Activated CD4-positive, alpha-beta T cell treated with anti-CD3 and anti-CD28 coated beads, Interleukin-2, Interleukin-6, amounts not matched to agents 100 ng/mL and 50 ng/mL, durations not matched to agents 16 hours and 8 hours (primary cell): ENCODE measurements at regions not wholly inside any gene's neighbourhood (a gene's known extent, or its start where the extent isn't known, plus 50 kb on each side); places are given as distances from the start of the nearest gene placed in this dataset.

Experiments
- DNase-seq: peaks from one replicate; pipeline ENCODE4 v3.0.0-alpha.2; 2020

DNA sequence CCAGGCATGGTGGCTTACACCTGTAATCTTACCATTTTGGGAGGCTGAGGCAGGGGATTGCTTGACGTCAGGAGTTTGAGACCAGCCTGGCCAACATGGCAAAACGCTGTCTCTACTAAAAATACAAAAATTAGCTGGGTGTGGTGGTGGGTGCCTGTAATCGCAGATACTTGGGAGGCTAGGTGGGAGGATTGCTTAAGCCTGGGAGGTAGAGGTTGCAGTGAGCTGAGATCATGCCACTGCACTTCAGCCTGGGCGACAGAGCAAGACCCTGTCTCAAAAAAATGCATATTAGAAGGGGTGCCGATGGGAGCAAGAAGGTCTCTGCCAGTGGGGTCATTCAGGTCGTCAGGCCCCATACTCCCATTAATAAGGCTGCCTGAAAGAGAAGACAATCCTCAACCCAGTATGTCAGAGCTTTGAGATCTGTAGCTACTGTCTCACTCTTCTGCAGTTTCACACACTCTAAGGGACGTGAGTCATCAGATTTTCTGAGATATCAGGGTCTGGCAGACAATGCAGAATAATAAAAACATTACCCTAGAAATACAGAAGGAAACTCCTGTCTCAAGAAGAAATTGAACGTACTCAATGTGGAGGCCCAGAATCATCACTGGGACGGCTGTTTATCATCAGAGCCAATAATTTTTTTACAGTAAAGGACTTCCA, 176.7 kb upstream of the FAT1 start:
- no peak for DNase-seq

DNA sequence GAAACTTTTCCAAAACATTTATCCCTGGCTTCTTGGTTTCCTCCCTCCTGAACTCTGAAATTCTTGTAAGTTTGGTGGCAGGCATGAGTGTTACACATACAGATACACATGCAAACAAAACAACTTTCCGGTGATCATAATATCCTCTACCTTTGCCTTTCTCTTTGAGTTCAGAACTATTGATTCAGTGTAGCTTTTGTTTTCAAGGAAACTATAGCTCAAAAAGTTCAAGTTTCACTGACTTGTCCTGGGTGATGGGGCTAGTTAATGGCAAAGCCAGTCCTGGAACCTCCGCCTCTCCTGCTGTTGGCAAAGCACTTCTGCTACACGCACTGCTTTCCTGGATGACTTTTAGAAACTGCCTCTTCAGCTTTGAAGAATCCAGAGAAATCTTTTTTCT, 177.3 kb upstream of the FAT1 start:
- DNase-seq, result no peak

DNA sequence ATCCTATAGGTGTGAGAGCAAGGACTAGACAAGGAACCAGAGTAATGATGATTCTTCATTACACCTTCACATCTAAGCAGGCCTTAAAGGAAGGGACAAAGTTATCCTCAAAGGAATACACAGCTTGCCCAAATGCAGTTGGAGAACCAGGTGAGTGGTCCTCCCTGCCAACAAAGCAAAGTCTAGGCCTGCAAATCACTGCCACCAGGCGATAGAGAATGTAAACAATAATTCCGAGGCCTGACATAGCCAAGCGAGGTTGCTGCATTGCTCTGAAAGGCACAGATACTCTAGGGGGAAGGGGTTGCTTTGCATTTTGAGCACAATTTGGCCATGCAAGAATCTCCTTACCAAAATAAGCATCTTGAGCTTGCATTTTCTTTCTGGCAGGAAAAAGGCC, 178.2 kb upstream of the FAT1 start:
- DNase-seq, result no peak

DNA sequence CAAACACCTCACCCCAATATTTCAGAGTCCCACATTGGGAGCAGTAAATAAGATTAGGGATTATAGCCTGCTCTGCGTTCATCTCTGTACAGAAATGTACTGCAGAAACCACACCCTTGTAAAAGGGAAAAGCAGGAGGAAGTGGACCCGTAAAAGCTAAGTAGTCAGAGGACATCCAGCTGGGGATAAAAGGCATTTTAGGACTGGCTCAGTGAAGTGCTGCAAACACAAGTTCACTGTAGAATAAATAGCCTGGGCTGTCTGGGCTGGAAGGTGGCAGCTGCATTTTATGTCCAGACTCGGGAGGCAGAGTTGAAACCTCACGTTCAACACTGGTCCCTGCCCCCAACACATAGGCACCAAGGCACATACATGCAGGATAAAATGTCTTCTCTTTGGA, 178.7 kb upstream of the FAT1 start:
- DNase-seq, result no peak

DNA sequence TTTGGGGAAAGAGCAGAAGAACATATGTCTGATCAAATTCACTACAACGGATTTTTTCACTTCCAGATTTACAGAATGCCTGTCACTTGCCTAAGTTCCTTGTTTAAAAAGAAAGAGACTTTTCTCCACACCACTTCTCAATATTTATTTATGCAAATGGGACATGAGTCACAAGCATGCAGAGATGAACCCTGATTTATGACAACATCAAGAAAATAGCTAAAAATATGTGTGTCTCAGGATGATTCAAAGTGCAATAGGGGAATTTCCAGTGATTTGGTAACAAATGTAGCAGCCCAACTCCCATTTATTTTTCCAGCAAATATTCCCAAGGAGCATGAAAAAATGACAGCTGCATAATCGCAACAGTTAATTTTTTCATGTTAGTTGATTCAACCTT, 180.4 kb upstream of the FAT1 start:
- DNase-seq, result no peak

DNA sequence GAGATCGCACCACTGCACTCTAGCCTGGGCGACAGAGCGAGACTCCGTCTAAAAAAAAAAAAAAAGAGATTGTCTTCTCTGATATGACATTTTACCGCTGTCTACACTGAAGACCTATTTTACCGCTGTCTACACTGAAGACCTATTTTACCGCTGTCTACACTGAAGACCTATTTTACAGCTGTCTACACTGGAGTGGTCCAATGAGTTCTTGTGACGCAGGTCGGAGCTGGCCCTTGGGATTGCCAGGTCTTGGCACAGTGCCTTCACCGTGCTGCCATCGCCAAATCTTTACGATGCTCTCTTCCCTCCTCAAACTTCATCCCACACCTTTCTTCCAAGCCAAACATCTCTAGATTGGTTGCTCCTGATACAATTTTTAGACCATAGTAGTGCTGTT, 183.1 kb upstream of the FAT1 start:
- DNase-seq, result no peak

DNA sequence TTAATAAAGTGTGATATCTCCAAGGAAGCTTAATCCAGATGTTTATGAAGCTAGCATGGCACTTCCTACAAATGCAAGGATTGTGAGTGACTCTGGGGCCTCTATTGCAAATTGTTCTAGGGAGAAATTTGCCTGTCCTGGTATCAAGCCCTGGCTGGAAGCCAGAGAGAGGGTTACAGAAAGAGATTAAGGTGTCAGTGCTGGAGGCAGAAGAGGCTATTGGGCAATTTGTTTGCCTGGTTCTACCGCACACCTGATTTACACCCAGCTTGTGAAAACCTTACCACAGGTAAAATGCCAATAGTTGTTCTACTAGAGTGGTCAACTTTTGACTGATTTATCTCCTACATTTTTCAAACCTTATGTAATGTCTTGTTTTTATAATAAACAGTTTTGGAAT, 186.7 kb upstream of the FAT1 start:
- no peak for DNase-seq

DNA sequence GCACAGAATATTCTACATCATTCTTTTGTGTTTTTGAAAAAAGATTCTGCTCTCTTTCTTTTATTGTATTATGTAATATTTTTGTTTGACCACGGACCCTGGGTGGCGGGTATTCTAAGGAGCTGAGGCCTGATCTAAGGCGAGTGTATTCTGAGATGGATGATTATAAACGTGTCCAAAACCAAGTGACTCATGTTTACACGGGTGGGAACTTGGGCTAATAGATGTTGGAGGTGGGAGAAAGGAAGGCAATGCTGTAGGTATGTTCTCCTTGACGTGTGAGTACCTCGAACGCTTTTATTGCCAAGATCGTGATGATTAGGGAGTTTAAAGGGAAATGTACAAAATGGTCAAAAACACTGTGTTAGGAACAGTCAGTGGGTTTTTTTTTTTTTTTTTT, 188.9 kb upstream of the FAT1 start:
- no peak for DNase-seq

DNA sequence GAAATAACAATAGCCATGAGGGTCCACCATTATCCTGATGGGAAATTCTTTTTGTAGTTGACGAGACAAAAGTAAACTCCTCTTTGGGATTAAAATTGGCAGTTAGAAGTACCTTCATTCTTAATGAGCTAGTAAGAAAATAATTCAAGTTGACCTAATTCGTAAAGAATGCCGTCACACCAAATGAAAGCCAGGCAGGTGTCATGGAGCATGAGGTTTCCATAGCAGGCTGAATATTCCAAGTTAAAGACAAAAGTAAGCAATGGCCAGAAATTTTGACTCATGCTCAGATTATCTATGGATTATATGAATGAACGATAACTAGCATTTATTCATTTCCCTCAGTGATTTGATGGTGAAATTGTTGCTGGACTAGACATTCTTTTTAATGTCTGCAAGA, 192.2 kb upstream of the FAT1 start:
- no peak for DNase-seq

DNA sequence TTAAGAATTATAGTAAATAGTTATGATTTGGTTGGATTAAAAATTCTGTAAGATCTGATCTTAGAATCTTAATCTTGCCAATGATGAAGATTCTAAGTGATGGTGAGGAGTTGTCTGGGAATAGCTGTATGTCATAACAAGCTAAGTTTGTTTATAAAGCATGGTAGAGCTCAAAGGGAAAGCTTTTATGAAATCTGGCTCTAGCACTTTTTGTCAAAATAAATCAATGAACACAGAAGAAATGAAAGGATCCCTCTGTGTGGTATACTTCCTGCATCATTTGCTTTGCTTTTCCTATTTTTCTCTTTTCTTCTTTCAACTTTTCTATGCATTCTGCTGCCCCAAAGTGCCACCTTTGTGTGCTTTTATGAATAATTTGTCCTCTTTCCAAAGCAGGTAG, 193.5 kb upstream of the FAT1 start:
- DNase-seq, result no peak

DNA sequence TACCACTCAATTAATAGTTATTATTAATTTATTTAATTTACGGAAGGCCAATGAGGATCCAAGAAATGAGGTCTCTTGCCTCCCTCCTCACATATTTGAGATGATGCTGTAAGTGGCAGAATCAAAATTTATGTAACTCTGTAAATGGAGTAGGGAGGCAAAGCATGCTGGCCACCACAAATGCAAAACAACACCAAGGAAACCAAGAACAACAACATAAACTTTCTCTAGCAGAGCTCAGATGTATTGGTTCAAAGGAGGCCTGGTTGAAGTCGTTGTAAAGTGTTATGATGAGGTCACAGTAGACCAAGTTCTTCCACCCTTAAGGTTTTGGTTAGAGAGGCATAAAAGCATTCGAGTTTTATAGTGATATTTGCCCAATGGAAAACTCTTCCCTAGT, 194.8 kb upstream of the FAT1 start:
- DNase-seq, result no peak

DNA sequence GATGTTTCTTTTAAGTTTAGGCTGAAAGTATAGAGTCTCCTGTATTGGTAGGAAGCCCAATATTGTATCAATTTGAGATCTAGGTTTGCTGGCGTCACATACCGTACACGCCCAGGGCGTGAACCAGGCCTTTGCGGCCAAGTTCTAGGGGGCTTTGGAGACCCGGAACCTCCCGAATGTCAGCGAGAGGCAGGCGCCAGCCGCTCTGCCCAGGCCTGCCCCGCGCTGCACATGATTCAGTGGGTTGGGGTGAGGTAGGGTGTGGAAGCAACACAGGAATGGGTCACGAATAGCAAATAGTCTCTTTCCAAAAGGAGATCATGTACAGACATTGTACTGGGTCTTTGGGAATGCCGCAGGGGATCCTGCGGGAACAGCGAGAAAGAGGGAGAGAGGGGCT, 195.7 kb upstream of the FAT1 start:
- DNase-seq, result no peak

DNA sequence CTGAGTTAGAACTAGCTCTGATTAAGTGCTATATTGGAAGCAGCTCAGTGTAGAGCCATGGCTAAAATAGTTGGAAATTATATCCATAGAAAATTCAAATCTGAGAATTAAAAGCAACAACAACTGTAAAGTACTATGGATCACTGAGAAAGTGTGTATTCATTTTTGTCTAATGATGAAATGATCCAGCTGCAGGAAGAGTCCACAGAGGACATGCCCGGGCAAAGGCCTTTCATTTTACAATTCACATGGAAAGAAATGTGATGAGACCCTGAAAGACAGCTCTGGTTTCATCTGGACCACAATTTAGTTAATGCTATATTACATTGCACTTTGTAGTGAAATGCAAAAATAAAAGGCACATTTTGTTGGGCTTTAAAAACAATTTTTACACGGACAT, 196.8 kb upstream of the FAT1 start:
- no peak for DNase-seq

DNA sequence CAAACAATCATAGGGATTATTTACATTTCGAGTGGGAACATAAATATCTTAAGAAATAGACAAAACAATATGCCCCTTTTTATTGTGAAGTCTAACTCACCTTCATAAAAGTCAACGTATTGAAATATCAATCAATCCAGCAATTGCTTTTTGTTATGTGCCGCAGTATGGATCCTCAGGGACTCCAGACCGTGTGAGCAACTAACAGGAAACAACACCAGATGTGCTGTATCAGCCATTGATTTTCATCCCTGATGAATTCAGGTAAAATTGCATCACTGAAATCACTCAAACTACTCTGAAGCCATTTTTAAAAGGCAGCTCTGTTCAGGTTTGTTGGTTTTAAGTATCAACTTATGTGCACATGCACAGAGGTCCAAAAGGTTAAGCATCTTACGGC, 197.3 kb upstream of the FAT1 start:
- no peak for DNase-seq

DNA sequence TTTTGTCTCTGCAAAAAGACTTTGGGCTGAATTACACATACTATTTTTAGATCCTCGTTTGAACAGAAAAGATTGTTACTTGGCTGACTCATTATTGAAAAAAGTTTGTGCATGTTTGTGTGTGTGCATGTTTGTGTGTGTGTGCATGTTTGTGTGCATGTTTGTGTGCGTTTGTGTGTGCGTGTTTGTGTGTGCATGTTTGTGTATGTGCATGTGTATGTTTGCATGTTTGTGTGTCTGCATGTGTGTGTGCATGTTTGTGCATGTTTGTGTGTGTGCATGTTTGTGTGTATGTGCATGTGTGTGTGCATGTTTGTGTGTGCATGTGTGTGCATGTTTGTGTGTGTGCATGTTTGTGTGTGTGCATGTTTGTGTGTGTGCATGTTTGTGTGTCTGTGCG, 201.1 kb upstream of the FAT1 start:
- no peak for DNase-seq

DNA sequence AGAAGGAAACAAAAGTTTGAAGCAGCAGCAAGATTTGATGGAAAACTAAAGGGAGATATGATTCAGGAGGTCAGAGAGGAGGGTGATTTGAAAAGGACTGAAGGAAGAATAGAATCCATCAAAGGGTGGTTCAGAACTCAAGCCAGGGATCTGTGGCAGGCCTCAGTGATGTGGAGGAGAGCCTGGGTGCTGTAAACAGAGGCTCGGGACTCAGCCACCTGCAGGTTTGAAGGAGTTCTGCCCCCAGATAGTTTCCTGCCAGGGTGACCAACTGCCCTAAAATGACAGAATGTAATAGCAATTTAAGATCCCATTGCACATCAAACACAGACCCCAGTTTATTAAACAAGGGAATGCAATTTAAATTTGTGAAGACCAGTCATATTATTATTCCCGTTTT, 204.0 kb upstream of the FAT1 start:
- DNase-seq, result no peak

DNA sequence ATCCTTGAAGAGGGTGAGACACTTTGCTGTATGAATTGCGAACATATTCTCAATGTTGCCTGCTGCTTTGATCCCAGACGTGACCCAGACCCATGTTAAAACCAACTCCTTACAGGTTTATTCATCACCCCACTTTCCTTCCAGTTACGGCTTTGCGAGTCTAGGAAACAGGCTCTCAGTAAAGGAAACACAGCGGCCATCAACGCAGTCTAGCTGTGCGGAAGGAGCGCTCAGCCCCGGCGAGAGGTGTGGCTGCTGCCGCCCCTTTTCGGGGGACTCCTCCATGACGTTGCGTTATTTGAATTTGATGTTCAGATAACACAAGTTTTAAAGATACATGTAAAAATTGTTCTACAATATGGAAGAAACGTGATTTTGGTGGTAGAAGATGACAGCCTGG, 206.4 kb upstream of the FAT1 start:
- DNase-seq, result no peak

DNA sequence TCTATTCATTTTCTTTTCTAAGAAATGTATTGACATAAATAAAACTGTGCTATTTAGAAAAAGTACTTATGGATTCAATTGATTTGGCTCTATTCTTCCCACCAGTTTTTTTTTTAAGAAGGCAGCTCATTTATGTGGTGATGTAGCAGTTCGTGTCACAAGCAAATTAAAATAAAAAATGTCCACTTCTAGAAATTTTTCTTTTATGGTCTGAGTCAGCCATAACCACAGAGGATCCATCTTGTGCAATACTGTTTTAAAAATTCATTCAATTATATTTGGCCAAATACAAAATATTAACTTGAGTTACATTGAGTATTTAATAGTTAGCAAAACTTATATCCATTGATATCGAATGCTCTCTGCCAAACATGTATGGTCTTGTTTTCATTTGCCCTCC, 207.9 kb upstream of the FAT1 start:
- DNase-seq, result no peak

DNA sequence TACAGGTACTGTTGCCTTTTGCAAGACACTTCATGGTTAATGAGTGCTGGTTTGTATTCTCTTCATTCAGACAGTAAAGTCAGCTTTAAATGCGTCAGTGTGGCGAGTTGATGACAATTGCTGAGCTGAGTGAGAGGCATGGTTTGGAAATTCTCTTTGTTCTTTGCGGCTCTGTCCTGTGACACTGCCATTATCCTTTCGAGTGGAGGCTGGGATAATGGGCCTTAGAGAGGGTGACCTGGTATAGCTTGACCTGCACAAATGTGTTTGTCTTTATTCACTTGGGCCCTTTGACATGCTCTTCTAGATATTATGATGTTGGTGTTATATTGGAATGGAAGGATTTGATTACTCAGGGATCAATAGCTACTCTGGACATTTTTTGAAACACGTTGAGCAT, 208.5 kb upstream of the FAT1 start:
- no peak for DNase-seq

DNA sequence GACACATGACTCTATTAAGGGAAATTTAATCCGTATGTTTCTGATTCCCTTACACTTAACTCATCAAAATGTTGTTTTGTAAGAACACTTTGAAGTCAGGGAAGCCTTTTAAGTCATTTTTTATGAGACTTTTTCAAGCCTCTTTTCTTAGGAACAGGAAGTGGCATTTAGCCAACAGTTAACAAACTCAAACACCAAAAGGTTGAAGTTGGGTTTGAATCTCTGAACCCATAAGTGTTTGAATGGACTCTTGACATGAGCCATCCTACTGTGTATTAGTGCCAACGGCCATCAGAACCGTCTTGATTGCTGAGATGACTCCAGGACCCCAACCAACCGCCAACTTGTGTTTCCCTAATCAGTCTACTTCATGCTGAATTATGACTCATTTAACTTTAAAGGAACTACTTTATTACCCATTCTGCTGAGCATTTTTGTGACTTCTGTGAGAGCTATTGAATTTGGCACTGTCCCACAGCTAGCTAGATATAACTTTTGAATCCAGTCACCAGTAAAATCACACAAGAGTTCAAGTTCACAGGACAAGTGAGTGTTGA, 209.1 kb upstream of the FAT1 start:
- DNase-seq, result no peak

DNA sequence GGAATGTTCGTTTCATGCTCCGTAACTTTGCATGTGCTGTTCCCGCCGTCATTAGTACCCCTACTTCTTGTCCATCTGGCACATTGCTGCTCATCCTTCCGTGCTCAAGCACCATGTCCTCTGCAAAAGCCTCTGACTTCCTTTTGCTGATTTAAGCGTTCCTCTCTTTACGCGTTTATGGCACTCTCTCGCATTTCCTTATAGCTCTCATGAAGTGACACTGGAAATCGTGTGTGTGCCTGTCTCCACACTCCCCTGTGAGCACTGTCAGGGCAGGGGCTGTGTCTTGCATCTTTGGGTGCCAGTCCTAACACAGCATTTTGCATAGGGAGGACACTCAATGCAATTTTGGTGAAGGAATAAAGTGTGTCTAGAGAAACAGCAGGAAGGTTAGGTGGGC, 210.6 kb upstream of the FAT1 start:
- DNase-seq, result no peak

DNA sequence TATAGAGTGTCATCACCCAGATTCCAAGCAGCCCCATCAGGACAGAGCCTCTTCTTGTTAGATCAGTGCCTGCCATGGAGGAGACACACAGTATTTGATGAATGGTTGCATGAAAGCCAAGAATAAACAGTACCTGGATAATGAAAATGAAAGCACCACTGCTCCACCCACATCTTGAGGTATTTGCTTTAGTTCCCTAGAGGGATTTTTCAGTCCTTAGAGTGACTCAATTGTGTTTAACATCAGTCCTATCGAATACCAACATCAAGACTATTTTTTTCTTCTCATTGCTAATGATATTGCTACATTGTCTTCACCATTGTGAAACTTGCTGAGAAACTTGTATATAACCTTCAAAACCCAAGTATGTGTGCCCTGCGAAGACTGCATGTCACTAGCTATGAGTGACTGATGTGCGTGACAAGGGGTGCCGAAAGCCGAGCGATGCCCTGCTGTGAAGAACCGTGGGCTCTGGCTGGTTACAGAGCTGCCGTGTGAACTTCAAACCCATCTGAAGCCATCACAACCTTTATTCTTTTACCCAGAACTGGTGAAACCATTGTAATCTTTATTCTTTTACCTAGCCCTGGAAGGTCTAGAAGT, 211.3 kb upstream of the FAT1 start:
- DNase-seq, result no peak

DNA sequence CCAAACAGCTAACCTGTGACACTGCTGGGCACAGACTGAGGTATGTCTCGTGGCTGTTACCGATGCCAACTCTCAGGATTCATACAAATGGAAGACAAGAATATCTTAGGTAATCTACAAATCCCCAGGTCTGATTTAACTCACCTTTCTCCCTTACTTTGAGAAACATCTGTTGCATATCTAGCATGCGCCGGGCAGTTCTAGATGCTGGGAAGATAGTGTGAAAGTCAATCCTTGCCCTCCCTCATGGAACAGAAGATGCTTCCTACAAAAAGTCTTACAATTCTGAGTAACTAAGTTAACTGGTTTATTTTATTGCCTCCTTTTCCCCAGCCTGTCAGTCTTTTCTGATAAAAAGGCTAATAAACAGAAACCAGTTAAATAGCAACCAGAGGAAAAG, 212.2 kb upstream of the FAT1 start:
- DNase-seq, result no peak

DNA sequence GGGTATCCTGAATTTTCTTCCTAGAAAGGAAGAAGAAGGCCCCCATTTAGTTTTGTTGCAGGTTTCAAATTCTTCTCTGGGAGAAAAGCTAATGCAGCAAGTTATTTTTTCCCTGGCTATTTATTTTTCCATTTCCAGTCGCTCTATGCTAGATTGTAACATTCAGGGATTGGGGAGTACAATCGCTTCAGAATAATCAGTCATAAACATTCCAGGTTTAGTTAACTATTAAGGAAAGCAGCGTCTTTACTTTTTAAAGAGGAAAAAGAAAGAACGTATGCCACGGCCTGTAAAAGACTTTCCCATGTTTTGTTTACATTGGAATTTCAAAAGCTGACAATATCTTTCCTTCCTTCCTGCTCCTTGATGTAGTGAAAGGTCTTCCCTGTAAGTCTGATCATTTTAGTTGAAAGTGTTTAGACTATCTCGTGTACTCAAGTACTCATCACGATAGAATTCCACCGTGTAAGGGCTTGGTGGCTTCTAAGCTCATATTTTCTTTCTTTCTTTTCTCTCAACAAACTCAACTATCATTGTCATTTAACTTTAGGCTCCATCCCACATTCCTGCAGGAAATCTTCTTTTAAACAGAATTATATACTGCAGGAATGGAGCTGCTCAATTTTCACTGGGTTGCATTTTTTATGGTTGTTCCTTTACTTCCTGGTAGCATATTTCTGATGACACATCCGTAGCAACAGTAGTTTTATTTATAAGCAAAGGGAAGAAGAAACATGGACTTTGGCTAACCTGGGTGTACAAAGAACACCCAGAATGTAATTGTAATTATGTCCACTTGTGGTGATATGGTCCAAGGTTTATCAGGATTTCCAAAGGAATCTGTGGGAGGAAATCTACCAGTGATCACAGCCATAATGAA, 213.1 kb upstream of the FAT1 start:
- DNase-seq, result no peak
